Karpas-422 (cell line): ENCODE measurements at regions not wholly inside any gene's neighbourhood (a gene's known extent, or its start where the extent isn't known, plus 50 kb on each side); places are given as distances from the start of the nearest gene placed in this dataset.

Source experiments
- DNase-seq: peaks from one replicate; pipeline ENCODE4 v3.0.0-alpha.2; 2015
- H2AFZ ChIP-seq: fragments of 200-600 bp; sonication (generic); 2 replicates; pipeline ENCODE4 v1.6.1; 2014; ENCODE audit warnings: antibody characterized with exemption, low read length, mixed read lengths
- H3K27ac ChIP-seq: fragments of 200-600 bp; sonication (generic); 2 replicates; pipeline ENCODE4 v1.5.1; 2014; ENCODE audit warnings: mild to moderate bottlenecking, low read length, moderate library complexity
- H3K27me3 ChIP-seq: fragments of 200-600 bp; sonication (generic); 2 replicates; pipeline ENCODE4 v1.6.1; 2014; ENCODE audit warnings: low read length, mixed read lengths
- H3K36me3 ChIP-seq: fragments of 200-600 bp; sonication (generic); 2 replicates; pipeline ENCODE4 v1.6.1; 2014; ENCODE audit warnings: low read length, mixed read lengths; ENCODE audit not compliant: insufficient read depth
- H3K4me1 ChIP-seq: fragments of 200-600 bp; sonication (generic); 2 replicates; pipeline ENCODE4 v1.6.1; 2014; ENCODE audit warnings: mild to moderate bottlenecking, low read length, mixed read lengths
- H3K4me2 ChIP-seq: fragments of 200-600 bp; sonication (generic); 2 replicates; pipeline ENCODE4 v1.6.1; 2014; ENCODE audit warnings: low read length, low read depth, mild to moderate bottlenecking; ENCODE audit not compliant: poor library complexity, severe bottlenecking
- H3K4me3 ChIP-seq: fragments of 200-600 bp; sonication (generic); 2 replicates; pipeline ENCODE4 v1.5.1; 2014; ENCODE audit warnings: mild to moderate bottlenecking, antibody characterized with exemption, low read length, mixed read lengths
- H3K79me2 ChIP-seq: fragments of 200-600 bp; sonication (generic); 2 replicates; pipeline ENCODE4 v1.6.1; 2014; ENCODE audit warnings: mild to moderate bottlenecking, low read length, mixed read lengths
- H3K9ac ChIP-seq: fragments of 200-600 bp; sonication (generic); 2 replicates; pipeline ENCODE4 v1.6.0; 2014; ENCODE audit warnings: low read length
- H3K9me2 ChIP-seq: fragments of 200-600 bp; sonication (generic), shearing (Covaris generic); replicated peaks from 2 replicates; pipeline ENCODE4 v1.6.0; 2014; ENCODE audit warnings: mild to moderate bottlenecking, low read length, moderate library complexity; ENCODE audit not compliant: insufficient read depth
- H3K9me3 ChIP-seq: fragments of 300-700, 200-600 bp; sonication (generic); 2 replicates; pipeline ENCODE4 v1.6.1; 2014; ENCODE audit warnings: low read length, mixed read lengths
- H4K20me1 ChIP-seq: fragments of 200-600 bp; sonication (generic); 2 replicates; pipeline ENCODE4 v1.6.1; 2014; ENCODE audit warnings: mild to moderate bottlenecking, antibody characterized with exemption, low read length, low read depth; ENCODE audit not compliant: insufficient read depth

- Histone ChIP-seq H3K9me3 (no peaks in the 10 kb centered on the region), H3K27me3 (no peaks in the 10 kb centered on the region), H3K9me2 (no peaks in the 10 kb centered on the region), H3K4me1 (no peaks in the 10 kb centered on the region), H3K9ac (no peak overlapping the region), H3K4me3 (no peak overlapping the region), H4K20me1 (no peaks in the 10 kb centered on the region), H3K4me2 (no peak overlapping the region), H3K36me3 (no peaks in the 10 kb centered on the region), H3K27ac (no peak overlapping the region), H3K79me2 (no peaks in the 10 kb centered on the region), H2AFZ (no peak overlapping the region)
- no peak for DNase-seq
These were observed 202.4 kb downstream of the BARX2 start for GRCh38 chr11:129578006-129578405.

- H3K9ac ChIP-seq, result no peak overlapping the region
- no peaks in the 10 kb centered on the region for H4K20me1 ChIP-seq
- no peaks in the 10 kb centered on the region for H3K27me3 ChIP-seq
These were observed 204.6 kb downstream of the BARX2 start for GRCh38 chr11:129580278-129580677.

GRCh38 chr11:129584316-129584715, 208.7 kb downstream of the BARX2 start:
- no peaks in the 10 kb centered on the region for H3K9me3 ChIP-seq
- no peak for DNase-seq

More at GRCh38 chr11:129580278-129580677, 204.6 kb downstream of the BARX2 start:
- no peaks in the 10 kb centered on the region for H3K36me3 ChIP-seq
- no peak for DNase-seq
- no peak overlapping the region for H3K27ac ChIP-seq
- no peaks in the 10 kb centered on the region for H3K9me3 ChIP-seq
- H3K4me1 ChIP-seq, result no peaks in the 10 kb centered on the region
- H3K79me2 ChIP-seq, result no peaks in the 10 kb centered on the region
- H3K9me2 ChIP-seq, result no peaks in the 10 kb centered on the region
- no peak overlapping the region for H3K4me3 ChIP-seq
- H2AFZ ChIP-seq, result no peak overlapping the region
- H3K4me2 ChIP-seq, result no peak overlapping the region

GRCh38 chr11:129589190-129589860, 213.7 kb downstream of the BARX2 start:
- Histone ChIP-seq H3K9me2 (no peaks in the 10 kb centered on the region), H3K36me3 (no peaks in the 10 kb centered on the region), H3K9me3 (no peaks in the 10 kb centered on the region), H3K79me2 (no peaks in the 10 kb centered on the region), H3K4me1 (no peaks in the 10 kb centered on the region), H3K4me3 (no peak overlapping the region), H3K27me3 (no peaks in the 10 kb centered on the region), H3K27ac (no peak overlapping the region), H4K20me1 (no peaks in the 10 kb centered on the region), H3K9ac (no peak overlapping the region), H3K4me2 (no peak overlapping the region), H2AFZ (no peak overlapping the region)
- DNase-seq, result no peak

More at GRCh38 chr11:129584316-129584715, 208.7 kb downstream of the BARX2 start:
- Histone ChIP-seq H3K36me3 (no peaks in the 10 kb centered on the region), H4K20me1 (no peaks in the 10 kb centered on the region), H3K9ac (no peak overlapping the region), H2AFZ (no peak overlapping the region), H3K79me2 (no peaks in the 10 kb centered on the region), H3K27me3 (no peaks in the 10 kb centered on the region), H3K27ac (no peak overlapping the region), H3K9me2 (no peaks in the 10 kb centered on the region), H3K4me2 (no peak overlapping the region), H3K4me3 (no peak overlapping the region), H3K4me1 (no peaks in the 10 kb centered on the region)

GRCh38 chr11:129590030-129590752, 214.5 kb downstream of the BARX2 start:
- H3K4me3 ChIP-seq, result no peak overlapping the region
- H3K79me2 ChIP-seq, result no peaks in the 10 kb centered on the region
- no peak overlapping the region for H3K27ac ChIP-seq
- H3K4me1 ChIP-seq, result no peaks in the 10 kb centered on the region
- H2AFZ ChIP-seq, result no peak overlapping the region
- DNase-seq, result no peak
- no peaks in the 10 kb centered on the region for H3K9me2 ChIP-seq
- H4K20me1 ChIP-seq, result no peaks in the 10 kb centered on the region
- no peak overlapping the region for H3K9ac ChIP-seq
- H3K27me3 ChIP-seq, result no peaks in the 10 kb centered on the region
- H3K4me2 ChIP-seq, result no peak overlapping the region
- no peaks in the 10 kb centered on the region for H3K9me3 ChIP-seq
- no peaks in the 10 kb centered on the region for H3K36me3 ChIP-seq

GRCh38 chr11:129590753-129591475, 215.3 kb downstream of the BARX2 start:
- Histone ChIP-seq H3K36me3 (no peaks in the 10 kb centered on the region), H3K9ac (no peak overlapping the region), H3K4me1 (no peaks in the 10 kb centered on the region), H3K27me3 (no peaks in the 10 kb centered on the region), H3K9me3 (no peaks in the 10 kb centered on the region), H2AFZ (no peak overlapping the region), H3K27ac (no peak overlapping the region), H3K9me2 (no peaks in the 10 kb centered on the region), H3K79me2 (no peaks in the 10 kb centered on the region), H4K20me1 (no peaks in the 10 kb centered on the region), H3K4me3 (no peak overlapping the region), H3K4me2 (no peak overlapping the region)
- DNase-seq, result no peak

GRCh38 chr11:129591527-129591926, 215.9 kb downstream of the BARX2 start:
- Histone ChIP-seq H4K20me1 (no peaks in the 10 kb centered on the region), H3K36me3 (no peaks in the 10 kb centered on the region), H3K9me3 (no peaks in the 10 kb centered on the region), H2AFZ (no peak overlapping the region), H3K9me2 (no peaks in the 10 kb centered on the region), H3K79me2 (no peaks in the 10 kb centered on the region), H3K4me1 (no peaks in the 10 kb centered on the region), H3K4me2 (no peak overlapping the region), H3K9ac (no peak overlapping the region), H3K27me3 (no peaks in the 10 kb centered on the region), H3K27ac (no peak overlapping the region), H3K4me3 (no peak overlapping the region)
- no peak for DNase-seq

GRCh38 chr11:129592191-129592590, 216.5 kb downstream of the BARX2 start:
- Histone ChIP-seq H3K9ac (no peak overlapping the region), H4K20me1 (no peaks in the 10 kb centered on the region), H3K4me3 (no peak overlapping the region), H3K9me3 (no peaks in the 10 kb centered on the region), H3K9me2 (no peaks in the 10 kb centered on the region), H3K27me3 (no peaks in the 10 kb centered on the region), H3K36me3 (no peaks in the 10 kb centered on the region), H3K4me1 (no peaks in the 10 kb centered on the region), H2AFZ (no peak overlapping the region), H3K27ac (no peak overlapping the region), H3K4me2 (no peak overlapping the region), H3K79me2 (no peaks in the 10 kb centered on the region)
- no peak for DNase-seq
